GM12878 (cell line): ENCODE measurements at regions not wholly inside any gene's neighbourhood (a gene's known extent, or its start where the extent isn't known, plus 50 kb on each side); places are given as distances from the start of the nearest gene placed in this dataset.

Experiments
- ATAC-seq: fragments of 200-7000 bp; cut with Tn5 transposase; 3 replicates; pipeline ENCODE4 v1.9.1; 2020; ENCODE audit warnings: mild to moderate bottlenecking, moderate library complexity
- BruUV-seq: library from RNA; stranded (reverse); fragments of 400-500 nt; replicated peaks from 2 replicates; lab custom pipeline; 2021; lab: Mats Ljungman, UMichigan
- CTCF ChIA-PET: fragments of 300-600 bp; sonication (Branson Sonifier 250); formaldehyde crosslinking; extraction: SDS; loops from one replicate; lab custom pipeline; 2021; ENCODE audit warnings: inconsistent platforms; lab: Yijun Ruan, JAX
- POLR2A ChIA-PET: fragments of 350-600 bp; formaldehyde crosslinking; extraction: SDS; loops from one replicate; lab custom pipeline; 2021; ENCODE audit warnings: inconsistent platforms; lab: Charles Lee
- RAD21 ChIA-PET: fragments of 300-600 bp; sonication (Branson Sonifier 250); formaldehyde crosslinking; loops from one replicate; lab custom pipeline; 2023; ENCODE audit warnings: antibody characterized with exemption; ENCODE audit not compliant: unreplicated experiment; lab: Charles Lee
- SMC1A ChIA-PET: fragments of 300-600 bp; sonication (Branson Sonifier 250); formaldehyde crosslinking; loops from one replicate; lab custom pipeline; 2023; ENCODE audit not compliant: unreplicated experiment, uncharacterized antibody; lab: Charles Lee
- DNase-seq: peaks from one replicate; pipeline ENCODE4 v3.0.0-alpha.2; 2011; ENCODE audit warnings: low read depth, low spot score
- FAIRE-seq: peaks from 3 replicates; lab custom pipeline; 2011; peaks lifted over from hg19 to GRCh38; lab: Jason Lieb, UNC
- H2AFZ ChIP-seq: 2 replicates; pipeline ENCODE4 v1.6.0; 2011; ENCODE audit warnings: low read depth, low read length, control low read depth; ENCODE audit not compliant: control insufficient read depth
- H3K27ac ChIP-seq: 2 replicates; pipeline ENCODE4 v1.5.1; 2011; ENCODE audit warnings: control low read depth; ENCODE audit not compliant: control insufficient read depth, insufficient read depth
- H3K27me3 ChIP-seq, 2 experiments: replicated peaks in 1 of 2; 2 replicates each; pipeline versions ENCODE4 v1.6.0 to v1.6.1; 2011; ENCODE audit warnings: low read length in 1 of 2; ENCODE audit not compliant: control insufficient read depth in 2 of 2, insufficient read depth in 2 of 2
- H3K36me3 ChIP-seq, 2 experiments: 2 replicates each; pipeline ENCODE4 v1.5.1; 2011; ENCODE audit warnings: low read length in 1 of 2; ENCODE audit not compliant: control insufficient read depth in 2 of 2, insufficient read depth in 2 of 2
- H3K4me1 ChIP-seq: 2 replicates; pipeline ENCODE4 v1.6.1; 2011; ENCODE audit warnings: mild to moderate bottlenecking, low read length, moderate library complexity, mixed read lengths; ENCODE audit not compliant: control insufficient read depth, insufficient read depth
- H3K4me2 ChIP-seq: 2 replicates; pipeline ENCODE4 v1.6.0; 2011; ENCODE audit warnings: control low read depth; ENCODE audit not compliant: control insufficient read depth, insufficient read depth
- H3K4me3 ChIP-seq: fragments of 200-600 bp; sonication (generic); 2 replicates; pipeline ENCODE4 v1.5.1; 2016
- H3K79me2 ChIP-seq: 2 replicates; pipeline ENCODE4 v1.6.0; 2011; ENCODE audit warnings: low read length; ENCODE audit not compliant: control insufficient read depth, insufficient read depth
- H3K9ac ChIP-seq: 2 replicates; pipeline ENCODE4 v1.8.0; 2011; ENCODE audit warnings: low read length, control low read depth, mixed read lengths; ENCODE audit not compliant: control insufficient read depth, insufficient read depth
- H3K9me3 ChIP-seq: replicated peaks from 3 replicates; pipeline ENCODE4 v1.5.1; 2011; ENCODE audit warnings: mild to moderate bottlenecking, low read length; ENCODE audit not compliant: control insufficient read depth, insufficient read depth
- H4K20me1 ChIP-seq: 2 replicates; pipeline ENCODE4 v1.6.0; 2011; ENCODE audit not compliant: control insufficient read depth, insufficient read depth
- CEBPB ChIP-seq, 2 experiments: fragments of 150-350 bp in 1 of 2; IDR thresholded peaks; 2 replicates each; pipeline ENCODE4 v1.6.1; 2012 to 2014; ENCODE audit warnings: low read depth in 2 of 2, low read length in 2 of 2, borderline replicate concordance in 1 of 2, inconsistent platforms in 1 of 2
- CHD4 ChIP-seq: fragments of 200-600 bp; sonication (generic); IDR thresholded peaks from 2 replicates; pipeline ENCODE4 v1.6.1; 2016; ENCODE audit warnings: mild to moderate bottlenecking
- DPF2 ChIP-seq: fragments of 450-650 bp; IDR thresholded peaks from 2 replicates; pipeline ENCODE4 v1.6.1; 2017; ENCODE audit warnings: mild to moderate bottlenecking
- ETV6 ChIP-seq, 2 experiments: fragments of 450-650 bp in 1 of 2; IDR thresholded peaks in 1 of 2; conservative IDR thresholded peaks in 1 of 2; 2 replicates each; pipeline ENCODE4 v1.6.1; 2014; ENCODE audit warnings: antibody characterized with exemption in 1 of 2, borderline replicate concordance in 1 of 2, low read depth in 1 of 2, mild to moderate bottlenecking in 1 of 2, moderate library complexity in 1 of 2
- GABPA ChIP-seq: IDR thresholded peaks from 2 replicates; pipeline ENCODE4 v1.6.1; 2014; ENCODE audit warnings: antibody characterized with exemption, low read depth, mild to moderate bottlenecking, inconsistent platforms
- HDAC6 ChIP-seq: fragments of 200-600 bp; sonication (generic); IDR thresholded peaks from one replicate; pipeline ENCODE4 v1.8.0; 2017; ENCODE audit warnings: antibody characterized with exemption; ENCODE audit not compliant: unreplicated experiment
- KAT2A ChIP-seq: conservative IDR thresholded peaks from 2 replicates; pipeline ENCODE4 v1.6.1; 2011; ENCODE audit warnings: low read depth, low read length; ENCODE audit not compliant: control insufficient read depth
- MEF2B ChIP-seq: fragments of 450-650 bp; IDR thresholded peaks from 2 replicates; pipeline ENCODE4 v1.6.1; 2018; ENCODE audit warnings: mild to moderate bottlenecking, moderate library complexity; ENCODE audit not compliant: partially characterized antibody, poor library complexity, severe bottlenecking
- NFYB ChIP-seq: IDR thresholded peaks from 2 replicates; pipeline ENCODE4 v1.6.1; 2011; ENCODE audit warnings: low read depth, mild to moderate bottlenecking, low read length, improper control_type of control experiment, moderate library complexity; ENCODE audit not compliant: insufficient read depth
- POLR2A ChIP-seq: IDR thresholded peaks from 2 replicates; pipeline ENCODE4 v1.6.1; 2011; ENCODE audit warnings: low read depth, mild to moderate bottlenecking, low read length
- RCOR1 ChIP-seq: conservative IDR thresholded peaks from 2 replicates; pipeline ENCODE4 v1.6.1; 2012; ENCODE audit warnings: low read depth, low read length, improper control_type of control experiment
- SIN3A ChIP-seq: IDR thresholded peaks from 2 replicates; pipeline ENCODE4 v1.6.1; 2012; ENCODE audit warnings: low read depth, low read length, improper control_type of control experiment
- SRF ChIP-seq, 2 experiments: IDR thresholded peaks; 2 replicates each; pipeline ENCODE4 v1.6.1; 2011; ENCODE audit warnings: low read depth in 2 of 2, low read length in 2 of 2, mild to moderate bottlenecking in 1 of 2, moderate library complexity in 1 of 2
- TCF12 ChIP-seq: IDR thresholded peaks from 2 replicates; pipeline ENCODE4 v1.6.1; 2011; ENCODE audit warnings: low read depth, mild to moderate bottlenecking, low read length
- WGBS: methylation state at CpG from one replicate; pipeline ENCODE4 v1.1.6; 2016; ENCODE audit warnings: low lambda C conversion rate; ENCODE audit not compliant: insufficient replicate concordance, insufficient coverage; ENCODE audit errors: missing lambda C conversion rate; 5-methylcytosine and 5-hydroxymethylcytosine counted together
- in situ Hi-C: fragments of 300-500 bp; cut with MboI; formaldehyde crosslinking; loops from 9 replicates; pipeline ENCODE4 v1.14.3; 2018; ENCODE audit warnings: mixed read lengths
- intact Hi-C: fragments of 100-400 bp; cut with micrococcal nuclease; formaldehyde crosslinking; loops from one replicate; pipeline ENCODE4 v1.14.2; 2022; ENCODE audit not compliant: unreplicated experiment

GRCh38 chrX:45807572-45808425 is 607.1 kb upstream of the DIPK2B start:
- Histone ChIP-seq H3K4me3 (no peak overlapping the region; the same call in 1 of the 2 replicates), H3K4me2 (peak overlapping the region; percentile 30), H3K9me3 (no peaks in the 10 kb centered on the region), H4K20me1 (no peaks in the 10 kb centered on the region), H3K79me2 (no peaks in the 10 kb centered on the region), H3K36me3 (no peaks in the 10 kb centered on the region), H2AFZ (no peak overlapping the region), H3K27ac (no peak overlapping the region), H3K27me3 (no peaks in the 10 kb centered on the region), H3K9ac (no peak overlapping the region), H3K4me1 (peaks cover 11% of the 10 kb centered on the region)
- TF ChIP-seq TCF12 (no peak), NFYB (no peak), ETV6 (conservative IDR thresholded peaks at IDR 0.05 in 1 of 2, IDR thresholded peaks at IDR 0.05 in 1 of 2; ENCODE audit: borderline replicate concordance in 1 of 2, low read depth in 1 of 2) (no peak), RCOR1 (no peak), DPF2 (no peak), KAT2A (no peak), CEBPB (IDR thresholded peaks at IDR 0.05; ENCODE audit: borderline replicate concordance in 1 of 2, low read depth in 2 of 2, low read length in 2 of 2) (no peak), HDAC6 (no peak), POLR2A (no peak), MEF2B (no peak), SRF (IDR thresholded peaks at IDR 0.05; ENCODE audit: low read depth in 2 of 2, low read length in 2 of 2) (no peak), CHD4 (no peak), GABPA (no peak), SIN3A (no peak)
- ChIA-PET RAD21 (no interaction called here), POLR2A (no interaction called here), CTCF (no interaction called here), SMC1A (interaction anchor here (1.3 kb wide), 1 partner anchor 14 kb away, joined by 3 read pairs; no protein-coding TSS in a partner anchor)
- DNase-seq (no peak), ATAC-seq (no peak), FAIRE-seq (peak; percentile 61)
- in situ Hi-C loops = no loop called here
- WGBS = 29% methylated on average over 12 of the region's 12 CpGs
- intact Hi-C loops = no loop called here
- no TSS peak for BruUV-seq
